Kidney epithelial cell (primary cell): ENCODE measurements at regions not wholly inside any gene's neighbourhood (a gene's known extent, or its start where the extent isn't known, plus 50 kb on each side); places are given as distances from the start of the nearest gene placed in this dataset.

Experiments used
- DNase-seq: peaks from one replicate; pipeline ENCODE4 v3.0.0-alpha.2; 2010; ENCODE audit warnings: low read depth
- H3K27me3 ChIP-seq: 2 replicates; pipeline ENCODE4 v1.6.0; 2011; ENCODE audit warnings: low read length; ENCODE audit not compliant: control insufficient read depth, insufficient read depth
- H3K36me3 ChIP-seq: 2 replicates; pipeline ENCODE4 v1.5.1; 2011; ENCODE audit warnings: low read length; ENCODE audit not compliant: control insufficient read depth, insufficient read depth
- H3K4me3 ChIP-seq: 2 replicates; pipeline ENCODE4 v1.5.1; 2011; ENCODE audit warnings: low read depth, mild to moderate bottlenecking, control low read depth, low read length
- TF ChIP-seq, protein P1 (sequence below): IDR thresholded peaks from 2 replicates; pipeline ENCODE4 v1.5.1; 2011; ENCODE audit warnings: mild to moderate bottlenecking, moderate library complexity, low read length, control low read depth, inconsistent platforms; ENCODE audit not compliant: insufficient read depth, poor library complexity, severe bottlenecking

DNA sequence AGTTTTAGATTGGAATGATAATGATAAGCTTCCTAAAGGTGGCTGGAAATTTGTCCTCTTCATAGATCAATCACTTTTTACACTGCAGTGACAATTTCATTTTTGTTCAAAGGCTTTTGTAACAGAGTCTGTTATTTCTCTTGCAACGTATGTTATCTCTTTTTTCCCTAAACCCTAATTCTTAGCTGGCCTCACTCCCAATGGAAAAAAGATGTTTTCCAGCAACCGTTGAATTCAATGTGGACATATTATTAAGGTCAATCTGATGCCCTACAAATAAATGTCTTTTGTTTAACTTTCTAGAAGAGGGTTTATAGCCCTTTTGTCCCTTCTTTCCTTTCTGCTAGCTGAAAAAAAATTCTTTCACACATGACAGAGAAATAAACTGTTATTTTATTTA, 192.7 kb upstream of the NWD2 start:
- TF ChIP-seq, protein P1, sequence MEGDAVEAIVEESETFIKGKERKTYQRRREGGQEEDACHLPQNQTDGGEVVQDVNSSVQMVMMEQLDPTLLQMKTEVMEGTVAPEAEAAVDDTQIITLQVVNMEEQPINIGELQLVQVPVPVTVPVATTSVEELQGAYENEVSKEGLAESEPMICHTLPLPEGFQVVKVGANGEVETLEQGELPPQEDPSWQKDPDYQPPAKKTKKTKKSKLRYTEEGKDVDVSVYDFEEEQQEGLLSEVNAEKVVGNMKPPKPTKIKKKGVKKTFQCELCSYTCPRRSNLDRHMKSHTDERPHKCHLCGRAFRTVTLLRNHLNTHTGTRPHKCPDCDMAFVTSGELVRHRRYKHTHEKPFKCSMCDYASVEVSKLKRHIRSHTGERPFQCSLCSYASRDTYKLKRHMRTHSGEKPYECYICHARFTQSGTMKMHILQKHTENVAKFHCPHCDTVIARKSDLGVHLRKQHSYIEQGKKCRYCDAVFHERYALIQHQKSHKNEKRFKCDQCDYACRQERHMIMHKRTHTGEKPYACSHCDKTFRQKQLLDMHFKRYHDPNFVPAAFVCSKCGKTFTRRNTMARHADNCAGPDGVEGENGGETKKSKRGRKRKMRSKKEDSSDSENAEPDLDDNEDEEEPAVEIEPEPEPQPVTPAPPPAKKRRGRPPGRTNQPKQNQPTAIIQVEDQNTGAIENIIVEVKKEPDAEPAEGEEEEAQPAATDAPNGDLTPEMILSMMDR: no peak
- DNase-seq: no peak
- Histone ChIP-seq H3K4me3 (no peak overlapping the region), H3K36me3 (no peaks in the 10 kb centered on the region), H3K27me3 (no peaks in the 10 kb centered on the region)

DNA sequence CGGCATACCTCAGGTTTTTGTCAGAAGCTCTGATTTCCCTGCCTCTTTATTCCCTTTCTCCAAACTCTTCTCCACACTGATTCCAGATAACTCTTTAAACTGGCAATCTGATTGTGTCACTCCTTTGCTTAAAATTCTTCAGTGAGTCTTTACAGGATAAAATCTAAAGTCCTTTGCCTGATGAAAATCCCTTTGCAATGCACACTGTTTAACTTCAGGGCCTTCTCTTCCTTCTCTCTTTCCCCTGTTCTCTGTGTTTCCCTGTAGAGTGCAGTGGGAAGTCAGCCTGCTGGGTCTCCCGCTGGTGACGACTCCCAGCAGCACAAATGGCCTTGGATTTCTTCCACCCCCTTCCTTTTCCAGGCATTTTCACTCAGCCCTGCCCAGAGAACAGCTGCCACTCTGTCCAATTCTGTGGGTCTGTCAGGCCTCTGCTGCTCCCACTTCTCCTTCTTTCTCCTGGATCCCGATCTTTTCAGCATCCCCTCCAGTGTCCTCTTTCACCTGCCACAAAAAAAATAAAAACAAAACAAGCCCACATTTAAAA, 189.9 kb upstream of the NWD2 start:
- H3K27me3 ChIP-seq: no peaks in the 10 kb centered on the region
- H3K4me3 ChIP-seq: no peak overlapping the region
- H3K36me3 ChIP-seq: no peaks in the 10 kb centered on the region
- no peak for DNase-seq
- TF ChIP-seq, protein P1: no peak

DNA sequence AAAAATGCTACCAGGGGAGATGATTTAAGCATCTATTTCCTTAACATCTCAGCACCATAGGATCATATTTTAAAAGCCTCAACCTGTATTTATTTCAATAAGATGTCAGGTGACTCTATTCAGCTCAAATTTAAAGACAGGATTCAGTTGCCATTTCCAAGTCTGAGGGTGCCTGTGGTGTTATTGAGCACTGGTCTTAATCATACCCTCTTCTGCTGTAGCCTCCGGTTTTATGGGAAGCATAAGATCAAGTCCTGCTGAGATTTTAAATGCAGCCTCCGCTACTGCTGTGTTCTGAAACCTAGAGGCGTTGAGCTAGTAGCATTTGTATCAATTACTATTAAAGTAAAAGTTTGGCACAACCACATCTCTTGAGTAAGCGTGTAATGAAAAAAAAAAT, 185.7 kb upstream of the NWD2 start:
- DNase-seq: no peak
- H3K4me3 ChIP-seq: no peak overlapping the region
- H3K27me3 ChIP-seq: no peaks in the 10 kb centered on the region
- H3K36me3 ChIP-seq: no peaks in the 10 kb centered on the region
- TF ChIP-seq, protein P1: no peak

DNA sequence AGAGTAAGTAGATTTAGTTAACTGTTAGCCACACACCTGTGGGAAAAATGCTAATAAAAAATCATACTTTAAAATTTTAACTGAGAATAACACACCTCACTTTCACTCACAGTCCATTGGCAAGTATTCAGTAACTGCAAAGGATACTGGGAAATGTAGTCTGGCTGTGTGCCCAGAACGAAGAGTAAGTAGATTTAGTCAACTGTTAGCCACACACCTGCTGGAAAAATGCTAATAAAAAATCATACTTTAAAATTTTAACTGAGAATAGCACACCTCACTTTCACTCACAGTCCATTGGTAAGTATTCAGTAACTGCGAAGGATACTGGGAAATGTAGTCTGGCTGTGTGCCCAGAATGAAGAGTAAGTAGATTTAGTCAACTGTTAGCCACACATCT, 178.4 kb upstream of the NWD2 start:
- Histone ChIP-seq H3K27me3 (no peaks in the 10 kb centered on the region), H3K4me3 (no peak overlapping the region), H3K36me3 (no peaks in the 10 kb centered on the region)
- DNase-seq: no peak
- TF ChIP-seq, protein P1: no peak

DNA sequence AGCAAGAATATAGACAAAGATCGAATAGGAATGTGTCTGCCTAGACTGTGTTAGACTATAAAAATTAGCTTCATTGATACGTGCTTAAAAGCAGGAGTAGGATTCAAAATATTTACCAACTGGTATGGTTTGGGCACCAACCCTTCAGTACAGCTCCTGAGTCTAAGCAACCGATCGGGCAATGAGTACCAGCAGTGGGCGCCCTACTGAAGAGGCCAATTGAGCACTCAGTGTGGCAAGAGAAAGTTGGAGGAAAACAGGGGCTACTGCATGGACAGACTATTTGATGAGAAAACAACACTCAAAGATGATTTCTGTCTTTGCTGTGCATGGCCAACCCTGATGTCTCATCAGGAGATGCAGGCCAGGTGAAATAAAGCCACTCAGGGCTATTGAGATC, 176.0 kb upstream of the NWD2 start:
- Histone ChIP-seq H3K4me3 (no peak overlapping the region), H3K36me3 (no peaks in the 10 kb centered on the region), H3K27me3 (no peaks in the 10 kb centered on the region)
- DNase-seq: no peak
- TF ChIP-seq, protein P1: peak; percentile 26

DNA sequence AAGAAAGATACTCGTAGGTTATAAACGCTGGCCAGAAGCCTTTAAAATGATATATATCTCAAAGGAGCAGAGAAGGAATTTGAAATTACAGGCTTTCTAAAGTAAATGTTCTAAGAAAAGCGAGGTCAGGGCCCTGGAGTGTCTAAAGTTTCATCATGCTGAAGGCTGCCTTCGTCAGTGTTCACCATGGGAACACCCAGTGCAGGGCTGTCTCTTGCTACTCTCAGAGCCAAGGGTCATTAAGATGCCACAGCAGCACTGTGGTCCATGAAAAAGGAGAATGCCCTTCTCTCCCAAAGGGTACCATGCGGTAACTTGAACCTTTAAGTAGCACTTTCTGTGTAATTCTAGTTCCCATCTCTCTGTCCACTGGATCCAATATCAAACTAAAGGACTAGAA, 174.5 kb upstream of the NWD2 start:
- no peaks in the 10 kb centered on the region for H3K36me3 ChIP-seq
- DNase-seq: no peak
- no peak overlapping the region for H3K4me3 ChIP-seq
- no peaks in the 10 kb centered on the region for H3K27me3 ChIP-seq
- TF ChIP-seq, protein P1: no peak
